WTC11 (cell line): ENCODE measurements at regions not wholly inside any gene's neighbourhood (a gene's known extent, or its start where the extent isn't known, plus 50 kb on each side); places are given as distances from the start of the nearest gene placed in this dataset.

Experiments used
- FOXK1 ChIP-seq: sonication (generic); formaldehyde crosslinking; IDR thresholded peaks from 2 replicates; pipeline ENCODE4 v1.8.0; 2022; ENCODE audit warnings: mild to moderate bottlenecking, moderate library complexity, missing genetic modification reagents
- KAT7 ChIP-seq: sonication (generic); formaldehyde crosslinking; IDR thresholded peaks from 2 replicates; pipeline ENCODE4 v1.8.1; 2023; ENCODE audit warnings: missing genetic modification reagents, mild to moderate bottlenecking, borderline replicate concordance
- NR2C2 ChIP-seq: sonication (generic); formaldehyde crosslinking; IDR thresholded peaks from 2 replicates; pipeline ENCODE4 v1.8.0; 2022; ENCODE audit warnings: mild to moderate bottlenecking, missing genetic modification reagents
- SMAD3 ChIP-seq: sonication (generic); formaldehyde crosslinking; IDR thresholded peaks from 2 replicates; pipeline ENCODE4 v1.8.0; 2022; ENCODE audit warnings: missing genetic modification reagents, mild to moderate bottlenecking, borderline replicate concordance
- SP1 ChIP-seq: sonication (generic); formaldehyde crosslinking; conservative IDR thresholded peaks from 2 replicates; pipeline ENCODE4 v1.8.1; 2022; ENCODE audit warnings: missing genetic modification reagents
- TP53 ChIP-seq: sonication (generic); formaldehyde crosslinking; IDR thresholded peaks from 2 replicates; pipeline ENCODE4 v1.8.1; 2023; ENCODE audit warnings: mild to moderate bottlenecking, missing genetic modification reagents
- TF ChIP-seq, protein P1 (sequence below): sonication (generic); formaldehyde crosslinking; IDR thresholded peaks from 2 replicates; pipeline ENCODE4 v1.8.0; 2022; ENCODE audit warnings: mild to moderate bottlenecking, missing genetic modification reagents
- TF ChIP-seq, protein P2 (sequence below): fragments of 200-600 bp; IDR thresholded peaks from 2 replicates; pipeline ENCODE4 v1.8.0; 2022; ENCODE audit warnings: antibody characterized with exemption
- TF ChIP-seq, protein P3 (sequence below): sonication (generic); formaldehyde crosslinking; IDR thresholded peaks from 2 replicates; pipeline ENCODE4 v1.8.1; 2023; ENCODE audit warnings: mild to moderate bottlenecking, missing genetic modification reagents
- TF ChIP-seq, protein P4 (sequence below): sonication (generic); formaldehyde crosslinking; IDR thresholded peaks from 2 replicates; pipeline ENCODE4 v1.8.1; 2022; ENCODE audit warnings: low read depth, mild to moderate bottlenecking, moderate library complexity, missing genetic modification reagents, borderline replicate concordance
- TF ChIP-seq, protein P5 (sequence below): sonication (generic); formaldehyde crosslinking; IDR thresholded peaks from 2 replicates; pipeline ENCODE4 v1.8.0; 2022; ENCODE audit warnings: mild to moderate bottlenecking, missing genetic modification reagents
- TF ChIP-seq, protein P6 (sequence below): fragments of 250-450 bp; sonication (Bioruptor Pico); IDR thresholded peaks from 2 replicates; pipeline ENCODE4 v1.9.0; 2021; ENCODE audit warnings: mild to moderate bottlenecking, borderline replicate concordance
- TF ChIP-seq, protein P7 (sequence below): sonication (generic); formaldehyde crosslinking; IDR thresholded peaks from 2 replicates; pipeline ENCODE4 v1.8.1; 2022; ENCODE audit warnings: mild to moderate bottlenecking, moderate library complexity, missing genetic modification reagents
- TF ChIP-seq, protein P8 (sequence below): fragments of 250-450 bp; sonication (Bioruptor Pico); IDR thresholded peaks from 2 replicates; pipeline ENCODE4 v2.1.2; 2022; ENCODE audit warnings: mild to moderate bottlenecking, moderate library complexity

DNA sequence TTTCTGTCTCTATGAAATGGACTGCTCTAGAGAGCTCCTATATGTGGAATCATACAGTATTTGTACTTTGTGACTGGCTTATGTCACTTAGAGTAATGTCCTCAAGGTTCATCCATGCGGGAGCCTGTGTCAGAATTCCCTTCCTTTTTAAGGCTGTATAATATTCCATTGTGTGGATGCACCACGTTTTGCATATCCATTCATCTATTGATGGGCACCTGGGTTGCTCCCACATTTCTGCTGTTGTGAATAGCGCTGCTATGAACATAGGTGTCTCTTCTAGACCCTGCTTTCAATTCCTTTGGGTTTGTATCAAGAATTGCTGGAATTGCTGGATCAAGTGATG is 155.4 kb downstream of the BMP7 start:
- TF ChIP-seq, protein P1, sequence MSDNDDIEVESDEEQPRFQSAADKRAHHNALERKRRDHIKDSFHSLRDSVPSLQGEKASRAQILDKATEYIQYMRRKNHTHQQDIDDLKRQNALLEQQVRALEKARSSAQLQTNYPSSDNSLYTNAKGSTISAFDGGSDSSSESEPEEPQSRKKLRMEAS (CRISPR knock-in tag): no peak
- TF ChIP-seq, protein P2, sequence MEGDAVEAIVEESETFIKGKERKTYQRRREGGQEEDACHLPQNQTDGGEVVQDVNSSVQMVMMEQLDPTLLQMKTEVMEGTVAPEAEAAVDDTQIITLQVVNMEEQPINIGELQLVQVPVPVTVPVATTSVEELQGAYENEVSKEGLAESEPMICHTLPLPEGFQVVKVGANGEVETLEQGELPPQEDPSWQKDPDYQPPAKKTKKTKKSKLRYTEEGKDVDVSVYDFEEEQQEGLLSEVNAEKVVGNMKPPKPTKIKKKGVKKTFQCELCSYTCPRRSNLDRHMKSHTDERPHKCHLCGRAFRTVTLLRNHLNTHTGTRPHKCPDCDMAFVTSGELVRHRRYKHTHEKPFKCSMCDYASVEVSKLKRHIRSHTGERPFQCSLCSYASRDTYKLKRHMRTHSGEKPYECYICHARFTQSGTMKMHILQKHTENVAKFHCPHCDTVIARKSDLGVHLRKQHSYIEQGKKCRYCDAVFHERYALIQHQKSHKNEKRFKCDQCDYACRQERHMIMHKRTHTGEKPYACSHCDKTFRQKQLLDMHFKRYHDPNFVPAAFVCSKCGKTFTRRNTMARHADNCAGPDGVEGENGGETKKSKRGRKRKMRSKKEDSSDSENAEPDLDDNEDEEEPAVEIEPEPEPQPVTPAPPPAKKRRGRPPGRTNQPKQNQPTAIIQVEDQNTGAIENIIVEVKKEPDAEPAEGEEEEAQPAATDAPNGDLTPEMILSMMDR: no peak
- no peak for TF ChIP-seq KAT7 (CRISPR knock-in tag)
- no peak for TF ChIP-seq TP53 (CRISPR knock-in tag)
- TF ChIP-seq NR2C2 (CRISPR knock-in tag): no peak
- TF ChIP-seq SP1 (CRISPR knock-in tag): no peak
- TF ChIP-seq, protein P3, sequence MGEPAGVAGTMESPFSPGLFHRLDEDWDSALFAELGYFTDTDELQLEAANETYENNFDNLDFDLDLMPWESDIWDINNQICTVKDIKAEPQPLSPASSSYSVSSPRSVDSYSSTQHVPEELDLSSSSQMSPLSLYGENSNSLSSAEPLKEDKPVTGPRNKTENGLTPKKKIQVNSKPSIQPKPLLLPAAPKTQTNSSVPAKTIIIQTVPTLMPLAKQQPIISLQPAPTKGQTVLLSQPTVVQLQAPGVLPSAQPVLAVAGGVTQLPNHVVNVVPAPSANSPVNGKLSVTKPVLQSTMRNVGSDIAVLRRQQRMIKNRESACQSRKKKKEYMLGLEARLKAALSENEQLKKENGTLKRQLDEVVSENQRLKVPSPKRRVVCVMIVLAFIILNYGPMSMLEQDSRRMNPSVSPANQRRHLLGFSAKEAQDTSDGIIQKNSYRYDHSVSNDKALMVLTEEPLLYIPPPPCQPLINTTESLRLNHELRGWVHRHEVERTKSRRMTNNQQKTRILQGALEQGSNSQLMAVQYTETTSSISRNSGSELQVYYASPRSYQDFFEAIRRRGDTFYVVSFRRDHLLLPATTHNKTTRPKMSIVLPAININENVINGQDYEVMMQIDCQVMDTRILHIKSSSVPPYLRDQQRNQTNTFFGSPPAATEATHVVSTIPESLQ (CRISPR knock-in tag): no peak
- TF ChIP-seq, protein P4, sequence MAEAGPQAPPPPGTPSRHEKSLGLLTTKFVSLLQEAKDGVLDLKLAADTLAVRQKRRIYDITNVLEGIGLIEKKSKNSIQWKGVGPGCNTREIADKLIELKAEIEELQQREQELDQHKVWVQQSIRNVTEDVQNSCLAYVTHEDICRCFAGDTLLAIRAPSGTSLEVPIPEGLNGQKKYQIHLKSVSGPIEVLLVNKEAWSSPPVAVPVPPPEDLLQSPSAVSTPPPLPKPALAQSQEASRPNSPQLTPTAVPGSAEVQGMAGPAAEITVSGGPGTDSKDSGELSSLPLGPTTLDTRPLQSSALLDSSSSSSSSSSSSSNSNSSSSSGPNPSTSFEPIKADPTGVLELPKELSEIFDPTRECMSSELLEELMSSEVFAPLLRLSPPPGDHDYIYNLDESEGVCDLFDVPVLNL (CRISPR knock-in tag): no peak
- TF ChIP-seq, protein P5, sequence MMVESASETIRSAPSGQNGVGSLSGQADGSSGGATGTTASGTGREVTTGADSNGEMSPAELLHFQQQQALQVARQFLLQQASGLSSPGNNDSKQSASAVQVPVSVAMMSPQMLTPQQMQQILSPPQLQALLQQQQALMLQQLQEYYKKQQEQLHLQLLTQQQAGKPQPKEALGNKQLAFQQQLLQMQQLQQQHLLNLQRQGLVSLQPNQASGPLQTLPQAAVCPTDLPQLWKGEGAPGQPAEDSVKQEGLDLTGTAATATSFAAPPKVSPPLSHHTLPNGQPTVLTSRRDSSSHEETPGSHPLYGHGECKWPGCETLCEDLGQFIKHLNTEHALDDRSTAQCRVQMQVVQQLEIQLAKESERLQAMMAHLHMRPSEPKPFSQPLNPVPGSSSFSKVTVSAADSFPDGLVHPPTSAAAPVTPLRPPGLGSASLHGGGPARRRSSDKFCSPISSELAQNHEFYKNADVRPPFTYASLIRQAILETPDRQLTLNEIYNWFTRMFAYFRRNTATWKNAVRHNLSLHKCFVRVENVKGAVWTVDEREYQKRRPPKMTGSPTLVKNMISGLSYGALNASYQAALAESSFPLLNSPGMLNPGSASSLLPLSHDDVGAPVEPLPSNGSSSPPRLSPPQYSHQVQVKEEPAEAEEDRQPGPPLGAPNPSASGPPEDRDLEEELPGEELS: no peak
- TF ChIP-seq, protein P6, sequence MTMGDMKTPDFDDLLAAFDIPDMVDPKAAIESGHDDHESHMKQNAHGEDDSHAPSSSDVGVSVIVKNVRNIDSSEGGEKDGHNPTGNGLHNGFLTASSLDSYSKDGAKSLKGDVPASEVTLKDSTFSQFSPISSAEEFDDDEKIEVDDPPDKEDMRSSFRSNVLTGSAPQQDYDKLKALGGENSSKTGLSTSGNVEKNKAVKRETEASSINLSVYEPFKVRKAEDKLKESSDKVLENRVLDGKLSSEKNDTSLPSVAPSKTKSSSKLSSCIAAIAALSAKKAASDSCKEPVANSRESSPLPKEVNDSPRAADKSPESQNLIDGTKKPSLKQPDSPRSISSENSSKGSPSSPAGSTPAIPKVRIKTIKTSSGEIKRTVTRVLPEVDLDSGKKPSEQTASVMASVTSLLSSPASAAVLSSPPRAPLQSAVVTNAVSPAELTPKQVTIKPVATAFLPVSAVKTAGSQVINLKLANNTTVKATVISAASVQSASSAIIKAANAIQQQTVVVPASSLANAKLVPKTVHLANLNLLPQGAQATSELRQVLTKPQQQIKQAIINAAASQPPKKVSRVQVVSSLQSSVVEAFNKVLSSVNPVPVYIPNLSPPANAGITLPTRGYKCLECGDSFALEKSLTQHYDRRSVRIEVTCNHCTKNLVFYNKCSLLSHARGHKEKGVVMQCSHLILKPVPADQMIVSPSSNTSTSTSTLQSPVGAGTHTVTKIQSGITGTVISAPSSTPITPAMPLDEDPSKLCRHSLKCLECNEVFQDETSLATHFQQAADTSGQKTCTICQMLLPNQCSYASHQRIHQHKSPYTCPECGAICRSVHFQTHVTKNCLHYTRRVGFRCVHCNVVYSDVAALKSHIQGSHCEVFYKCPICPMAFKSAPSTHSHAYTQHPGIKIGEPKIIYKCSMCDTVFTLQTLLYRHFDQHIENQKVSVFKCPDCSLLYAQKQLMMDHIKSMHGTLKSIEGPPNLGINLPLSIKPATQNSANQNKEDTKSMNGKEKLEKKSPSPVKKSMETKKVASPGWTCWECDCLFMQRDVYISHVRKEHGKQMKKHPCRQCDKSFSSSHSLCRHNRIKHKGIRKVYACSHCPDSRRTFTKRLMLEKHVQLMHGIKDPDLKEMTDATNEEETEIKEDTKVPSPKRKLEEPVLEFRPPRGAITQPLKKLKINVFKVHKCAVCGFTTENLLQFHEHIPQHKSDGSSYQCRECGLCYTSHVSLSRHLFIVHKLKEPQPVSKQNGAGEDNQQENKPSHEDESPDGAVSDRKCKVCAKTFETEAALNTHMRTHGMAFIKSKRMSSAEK (CRISPR knock-in tag): no peak
- TF ChIP-seq, protein P7, sequence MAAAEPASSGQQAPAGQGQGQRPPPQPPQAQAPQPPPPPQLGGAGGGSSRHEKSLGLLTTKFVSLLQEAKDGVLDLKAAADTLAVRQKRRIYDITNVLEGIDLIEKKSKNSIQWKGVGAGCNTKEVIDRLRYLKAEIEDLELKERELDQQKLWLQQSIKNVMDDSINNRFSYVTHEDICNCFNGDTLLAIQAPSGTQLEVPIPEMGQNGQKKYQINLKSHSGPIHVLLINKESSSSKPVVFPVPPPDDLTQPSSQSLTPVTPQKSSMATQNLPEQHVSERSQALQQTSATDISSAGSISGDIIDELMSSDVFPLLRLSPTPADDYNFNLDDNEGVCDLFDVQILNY (CRISPR knock-in tag): no peak
- TF ChIP-seq, protein P8, sequence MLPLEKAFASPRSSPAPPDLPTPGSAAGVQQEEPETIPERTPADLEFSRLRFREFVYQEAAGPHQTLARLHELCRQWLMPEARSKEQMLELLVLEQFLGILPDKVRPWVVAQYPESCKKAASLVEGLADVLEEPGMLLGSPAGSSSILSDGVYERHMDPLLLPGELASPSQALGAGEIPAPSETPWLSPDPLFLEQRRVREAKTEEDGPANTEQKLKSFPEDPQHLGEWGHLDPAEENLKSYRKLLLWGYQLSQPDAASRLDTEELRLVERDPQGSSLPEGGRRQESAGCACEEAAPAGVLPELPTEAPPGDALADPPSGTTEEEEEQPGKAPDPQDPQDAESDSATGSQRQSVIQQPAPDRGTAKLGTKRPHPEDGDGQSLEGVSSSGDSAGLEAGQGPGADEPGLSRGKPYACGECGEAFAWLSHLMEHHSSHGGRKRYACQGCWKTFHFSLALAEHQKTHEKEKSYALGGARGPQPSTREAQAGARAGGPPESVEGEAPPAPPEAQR (CRISPR knock-in tag): no peak
- TF ChIP-seq FOXK1: no peak
- no peak for TF ChIP-seq SMAD3 (CRISPR knock-in tag)
